ENCODE measurements at regions not wholly inside any gene's neighbourhood (a gene's known extent, or its start where the extent isn't known, plus 50 kb on each side); places are given as distances from the start of the nearest gene placed in this dataset.

DNA sequence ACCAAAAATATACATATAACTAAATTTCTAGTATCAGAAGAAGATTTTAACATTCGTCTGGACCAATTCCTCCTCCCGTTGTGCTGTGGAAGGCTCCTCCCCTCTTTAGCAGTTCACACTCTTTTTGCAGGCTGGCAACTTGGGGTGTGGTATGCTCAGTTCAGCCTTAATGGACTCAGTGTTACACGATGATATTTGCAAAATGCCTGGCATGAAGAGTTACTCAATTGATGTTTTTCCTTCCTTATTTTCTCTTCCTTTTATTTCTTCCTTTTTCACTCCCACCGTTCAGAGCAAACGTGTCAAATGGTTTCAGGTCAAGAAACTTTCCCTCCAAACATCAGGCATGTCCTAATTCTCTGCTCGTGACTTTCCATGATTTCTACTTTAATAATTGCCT, 248.3 kb downstream of the PHF14 start:
- H3K27me3 ChIP-seq, result no peaks in the 10 kb centered on the region
- TF ChIP-seq EP300 (IDR thresholded peaks at IDR 0.05) (no peak), POLR2A (IDR thresholded peaks at IDR 0.05; ENCODE audit: low read depth) (no peak), POLR2AphosphoS5 (IDR thresholded peaks at IDR 0.05) (no peak)
- TF ChIP-seq, protein P1, sequence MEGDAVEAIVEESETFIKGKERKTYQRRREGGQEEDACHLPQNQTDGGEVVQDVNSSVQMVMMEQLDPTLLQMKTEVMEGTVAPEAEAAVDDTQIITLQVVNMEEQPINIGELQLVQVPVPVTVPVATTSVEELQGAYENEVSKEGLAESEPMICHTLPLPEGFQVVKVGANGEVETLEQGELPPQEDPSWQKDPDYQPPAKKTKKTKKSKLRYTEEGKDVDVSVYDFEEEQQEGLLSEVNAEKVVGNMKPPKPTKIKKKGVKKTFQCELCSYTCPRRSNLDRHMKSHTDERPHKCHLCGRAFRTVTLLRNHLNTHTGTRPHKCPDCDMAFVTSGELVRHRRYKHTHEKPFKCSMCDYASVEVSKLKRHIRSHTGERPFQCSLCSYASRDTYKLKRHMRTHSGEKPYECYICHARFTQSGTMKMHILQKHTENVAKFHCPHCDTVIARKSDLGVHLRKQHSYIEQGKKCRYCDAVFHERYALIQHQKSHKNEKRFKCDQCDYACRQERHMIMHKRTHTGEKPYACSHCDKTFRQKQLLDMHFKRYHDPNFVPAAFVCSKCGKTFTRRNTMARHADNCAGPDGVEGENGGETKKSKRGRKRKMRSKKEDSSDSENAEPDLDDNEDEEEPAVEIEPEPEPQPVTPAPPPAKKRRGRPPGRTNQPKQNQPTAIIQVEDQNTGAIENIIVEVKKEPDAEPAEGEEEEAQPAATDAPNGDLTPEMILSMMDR (IDR thresholded peaks at IDR 0.05), result no peak
- H3K4me3 ChIP-seq, result no peak overlapping the region
- no peaks in the 10 kb centered on the region for H3K9me3 ChIP-seq
- H3K36me3 ChIP-seq, result no peaks in the 10 kb centered on the region
- no peak for DNase-seq (ENCODE audit: extremely low spot score)
- H3K4me1 ChIP-seq, result peaks cover 0 to 23% (median 20%) of the 10 kb centered on the region in 4 donors
- peak overlapping the region in 1 of 4 donors; percentile 34 for H3K27ac ChIP-seq (replicated peaks in 1 of 4)
- WGBS, result 40% methylated on average over 6 of the region's 6 CpGs
- intact Hi-C loops (cut with DNase I), result no loop called here

DNA sequence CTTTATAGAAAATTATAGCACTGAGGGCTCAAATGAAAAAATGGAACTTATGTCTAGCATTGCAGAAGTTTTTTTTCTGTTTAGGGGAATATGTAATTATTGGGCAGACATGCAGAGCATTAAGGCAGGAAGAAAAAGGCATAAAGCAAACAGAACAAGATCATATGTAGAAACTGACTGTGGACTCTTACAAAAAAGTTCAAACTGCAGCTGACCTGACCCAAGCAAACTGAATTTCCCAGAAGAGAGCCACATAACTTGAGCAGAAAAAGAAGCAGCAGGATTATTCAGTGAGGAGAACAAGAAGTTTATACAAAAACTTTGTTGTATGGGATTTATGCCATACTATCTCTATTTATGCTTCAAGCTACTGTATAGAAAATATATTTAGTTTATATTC, 250.9 kb downstream of the PHF14 start:
- TF ChIP-seq POLR2A (IDR thresholded peaks at IDR 0.05; ENCODE audit: low read depth) (no peak), POLR2AphosphoS5 (IDR thresholded peaks at IDR 0.05) (no peak), EP300 (IDR thresholded peaks at IDR 0.05) (no peak)
- TF ChIP-seq, protein P1 (IDR thresholded peaks at IDR 0.05), result no peak
- no peaks in the 10 kb centered on the region for H3K36me3 ChIP-seq
- H3K9me3 ChIP-seq, result no peaks in the 10 kb centered on the region
- intact Hi-C loops (cut with DNase I), result no loop called here
- H3K4me3 ChIP-seq, result no peak overlapping the region
- H3K4me1 ChIP-seq, result peaks cover 18 to 44% (median 38%) of the 10 kb centered on the region in 4 donors
- no peak for DNase-seq (ENCODE audit: extremely low spot score)
- no peak overlapping the region for H3K27ac ChIP-seq (replicated peaks in 1 of 4)
- no peaks in the 10 kb centered on the region for H3K27me3 ChIP-seq

DNA sequence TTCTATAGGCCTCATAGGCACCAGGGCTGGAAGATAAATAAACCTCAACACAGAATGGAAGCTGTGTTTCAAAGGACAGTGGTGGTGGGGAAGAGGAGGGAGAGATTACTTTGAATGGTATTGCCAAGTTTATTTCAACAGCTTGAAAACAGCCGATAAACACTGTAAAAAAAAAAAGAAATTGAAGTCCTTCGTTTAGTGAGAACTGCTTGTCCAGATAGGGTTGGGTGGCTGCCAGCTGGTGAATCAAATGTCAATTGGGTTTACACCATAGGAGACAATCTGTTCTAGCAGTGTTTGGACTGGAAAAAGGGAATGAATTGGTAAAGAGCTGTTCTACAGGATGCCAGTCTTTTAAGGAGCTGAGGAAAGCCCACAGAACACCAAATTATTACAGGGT, 254.8 kb downstream of the PHF14 start:
- H3K27me3 ChIP-seq, result no peaks in the 10 kb centered on the region
- TF ChIP-seq EP300 (IDR thresholded peaks at IDR 0.05) (no peak), POLR2A (IDR thresholded peaks at IDR 0.05; ENCODE audit: low read depth) (no peak), POLR2AphosphoS5 (IDR thresholded peaks at IDR 0.05) (peak in 1 of 2 donors; percentile 42)
- TF ChIP-seq, protein P1 (IDR thresholded peaks at IDR 0.05), result no peak
- H3K4me3 ChIP-seq, result no peak overlapping the region
- no peaks in the 10 kb centered on the region for H3K36me3 ChIP-seq
- intact Hi-C loops (cut with DNase I), result no loop called here
- H3K9me3 ChIP-seq, result no peaks in the 10 kb centered on the region
- WGBS, result 8% methylated on average over 2 of the region's 2 CpGs
- H3K27ac ChIP-seq (replicated peaks in 1 of 4), result peak overlapping the region in 2 of 4 donors; percentile 29 to 50
- peaks cover 15 to 27% (median 18%) of the 10 kb centered on the region in 4 donors for H3K4me1 ChIP-seq
- DNase-seq (ENCODE audit: extremely low spot score), result peak; percentile 95

DNA sequence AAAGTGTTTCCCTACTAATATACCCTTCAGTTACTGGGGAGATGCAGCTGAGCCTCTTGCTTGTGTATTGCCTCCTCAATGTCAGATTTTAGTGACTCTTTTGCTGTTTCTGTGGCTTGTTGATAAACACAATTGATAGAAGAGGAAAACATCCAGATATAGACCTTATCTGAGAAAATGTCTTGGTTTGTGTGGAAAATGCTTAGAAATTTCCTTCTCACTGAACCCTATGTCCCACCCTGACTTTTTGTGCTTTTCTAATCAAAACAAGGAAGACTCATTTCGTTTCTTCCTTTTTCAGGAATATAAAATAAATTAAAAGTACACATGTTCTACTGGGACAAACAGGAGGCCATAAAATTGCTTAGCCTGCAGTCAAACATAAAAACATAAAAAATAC, 257.5 kb downstream of the PHF14 start:
- H3K4me3 ChIP-seq, result no peak overlapping the region
- 68% methylated on average over 1 of the region's 1 CpG for WGBS
- no peaks in the 10 kb centered on the region for H3K27me3 ChIP-seq
- no peaks in the 10 kb centered on the region for H3K36me3 ChIP-seq
- DNase-seq (ENCODE audit: extremely low spot score), result no peak
- no peaks in the 10 kb centered on the region for H3K9me3 ChIP-seq
- no peak overlapping the region for H3K27ac ChIP-seq (replicated peaks in 1 of 4)
- peaks cover 15 to 27% (median 21%) of the 10 kb centered on the region in 4 donors for H3K4me1 ChIP-seq
- intact Hi-C loops (cut with DNase I), result no loop called here
- no peak for TF ChIP-seq POLR2A (IDR thresholded peaks at IDR 0.05; ENCODE audit: low read depth)
- no peak for TF ChIP-seq EP300 (IDR thresholded peaks at IDR 0.05)
- TF ChIP-seq POLR2AphosphoS5 (IDR thresholded peaks at IDR 0.05), result no peak
- TF ChIP-seq, protein P1 (IDR thresholded peaks at IDR 0.05), result no peak

DNA sequence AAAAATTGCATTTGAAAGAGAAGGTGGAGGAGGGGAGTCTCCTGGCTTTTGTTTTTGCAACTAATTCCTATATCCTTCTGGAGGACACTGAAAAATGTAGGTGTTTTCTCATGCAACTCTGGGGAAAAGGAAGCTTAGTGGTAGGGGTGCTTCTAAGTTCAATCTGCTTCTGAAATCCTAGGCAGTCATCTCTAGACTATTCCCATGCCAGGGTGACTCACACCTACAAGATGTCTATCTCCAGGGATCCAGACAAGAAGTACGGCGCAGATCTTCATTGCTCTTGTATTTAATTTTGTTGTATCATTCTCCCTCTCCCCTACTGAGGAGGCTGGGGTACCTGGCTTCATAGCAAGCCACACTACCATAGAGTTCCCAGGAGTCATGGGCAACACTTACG, 258.8 kb downstream of the PHF14 start:
- Histone ChIP-seq H3K36me3 (no peaks in the 10 kb centered on the region), H3K4me3 (no peak overlapping the region), H3K27ac (replicated peaks in 1 of 4) (no peak overlapping the region), H3K4me1 (peaks cover 15 to 32% (median 25%) of the 10 kb centered on the region in 4 donors), H3K27me3 (no peaks in the 10 kb centered on the region), H3K9me3 (no peaks in the 10 kb centered on the region)
- WGBS, result 84% methylated on average over 3 of the region's 3 CpGs
- DNase-seq (ENCODE audit: extremely low spot score), result no peak
- TF ChIP-seq POLR2A (IDR thresholded peaks at IDR 0.05; ENCODE audit: low read depth) (no peak), POLR2AphosphoS5 (IDR thresholded peaks at IDR 0.05) (no peak), EP300 (IDR thresholded peaks at IDR 0.05) (no peak)
- TF ChIP-seq, protein P1 (IDR thresholded peaks at IDR 0.05), result no peak
- intact Hi-C loops (cut with DNase I), result no loop called here

Data from esophagus muscularis mucosa (tissue), 4 donors.